ENCODE measurements at regions not wholly inside any gene's neighbourhood (a gene's known extent, or its start where the extent isn't known, plus 50 kb on each side); places are given as distances from the start of the nearest gene placed in this dataset.

GRCh38 chr4:156710365-156711192 is 261.0 kb downstream of the PDGFC start:
- no peak for TF ChIP-seq CTCF (IDR thresholded peaks at IDR 0.05; ENCODE audit: insufficient read depth, low read depth, low read length, missing control alignments)
- H3K4me3 ChIP-seq (ENCODE audit: low read length): no peak overlapping the region
- DNase-seq (ENCODE audit: low read depth): no peak

GRCh38 chr4:156705311-156705710 is 266.3 kb downstream of the PDGFC start:
- DNase-seq (ENCODE audit: low read depth): no peak
- no peak overlapping the region for H3K4me3 ChIP-seq (ENCODE audit: low read length)
- TF ChIP-seq CTCF (IDR thresholded peaks at IDR 0.05; ENCODE audit: insufficient read depth, low read depth, low read length, missing control alignments): no peak

- no peak for TF ChIP-seq CTCF (IDR thresholded peaks at IDR 0.05; ENCODE audit: insufficient read depth, low read depth, low read length, missing control alignments)
- H3K4me3 ChIP-seq (ENCODE audit: low read length): no peak overlapping the region
- no peak for DNase-seq (ENCODE audit: low read depth)
Observed at GRCh38 chr4:156695163-156695562, 276.4 kb downstream of the PDGFC start.

GRCh38 chr4:156694413-156694812 is 277.2 kb downstream of the PDGFC start:
- TF ChIP-seq CTCF (IDR thresholded peaks at IDR 0.05; ENCODE audit: insufficient read depth, low read depth, low read length, missing control alignments): no peak
- DNase-seq (ENCODE audit: low read depth): no peak
- no peak overlapping the region for H3K4me3 ChIP-seq (ENCODE audit: low read length)

GRCh38 chr4:156693557-156693956 is 278.0 kb downstream of the PDGFC start:
- no peak for DNase-seq (ENCODE audit: low read depth)
- no peak for TF ChIP-seq CTCF (IDR thresholded peaks at IDR 0.05; ENCODE audit: insufficient read depth, low read depth, low read length, missing control alignments)
- H3K4me3 ChIP-seq (ENCODE audit: low read length): no peak overlapping the region

GRCh38 chr4:156692016-156692415 is 279.6 kb downstream of the PDGFC start:
- no peak overlapping the region for H3K4me3 ChIP-seq (ENCODE audit: low read length)
- no peak for DNase-seq (ENCODE audit: low read depth)
- no peak for TF ChIP-seq CTCF (IDR thresholded peaks at IDR 0.05; ENCODE audit: insufficient read depth, low read depth, low read length, missing control alignments)

GRCh38 chr4:156690572-156690971 is 281.0 kb downstream of the PDGFC start:
- TF ChIP-seq CTCF (IDR thresholded peaks at IDR 0.05; ENCODE audit: insufficient read depth, low read depth, low read length, missing control alignments): no peak
- H3K4me3 ChIP-seq (ENCODE audit: low read length): no peak overlapping the region
- DNase-seq (ENCODE audit: low read depth): no peak

Data from epithelial cell of esophagus (primary cell).